Occipital lobe (tissue), 1 donor: ENCODE measurements at regions not wholly inside any gene's neighbourhood (a gene's known extent, or its start where the extent isn't known, plus 50 kb on each side); places are given as distances from the start of the nearest gene placed in this dataset.

ENCODE experiments used
- DNase-seq: peaks from one replicate; lab custom pipeline; 2025; lab: John Stamatoyannopoulos, UW

GRCh38 chr5:68534131-68534940, 318.8 kb downstream of the PIK3R1 start:
- peak; percentile 78 for DNase-seq

DNA sequence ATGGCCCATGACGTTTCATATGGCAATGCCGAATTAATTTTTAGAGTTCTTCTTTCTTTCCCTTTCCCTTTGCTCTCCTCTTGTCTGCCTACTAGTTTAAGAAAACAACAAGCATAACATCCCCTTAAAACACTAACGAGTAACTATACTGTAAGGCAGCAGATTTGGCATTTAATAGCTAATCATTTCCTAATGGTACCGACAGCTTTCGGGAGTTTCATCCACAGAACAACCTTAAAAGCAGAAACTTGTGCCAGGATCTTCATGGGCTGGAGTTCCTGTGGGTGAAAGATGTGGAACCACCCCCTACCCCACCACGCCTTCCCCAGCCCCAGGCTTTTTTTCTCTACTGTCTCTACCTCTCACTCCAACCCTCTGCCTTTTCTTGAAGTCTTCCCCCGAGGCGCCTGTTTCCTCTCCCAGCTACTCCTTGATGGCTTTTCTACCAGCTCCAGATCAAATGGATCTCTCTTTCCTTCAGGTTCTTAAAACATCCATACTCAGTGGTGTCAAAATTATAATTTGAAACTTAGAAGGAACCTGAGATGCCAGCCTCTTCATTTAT, 319.5 kb downstream of the PIK3R1 start:
- DNase-seq: no peak

GRCh38 chr5:68538814-68539420, 323.4 kb downstream of the PIK3R1 start:
- no peak for DNase-seq

- DNase-seq: no peak
Observed at GRCh38 chr5:68540798-68541590, 325.4 kb downstream of the PIK3R1 start.

DNA sequence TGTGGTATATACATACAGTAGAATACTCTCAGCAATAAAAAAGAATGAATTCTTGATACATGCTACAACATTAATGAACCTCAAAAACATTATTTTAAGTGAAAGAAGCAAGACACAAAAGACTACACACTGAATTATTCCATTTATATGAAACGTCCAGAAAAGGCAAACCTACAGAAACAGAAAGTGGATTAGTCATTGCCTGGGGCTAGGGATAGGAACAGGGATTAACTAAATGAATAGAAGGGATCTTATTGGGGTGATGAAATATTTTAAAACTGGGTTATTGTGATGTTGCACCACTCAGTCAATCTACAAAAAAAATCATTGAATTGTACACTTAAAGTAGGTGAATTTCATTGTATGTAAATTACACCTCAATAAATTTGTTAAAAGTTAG, 326.7 kb downstream of the PIK3R1 start:
- DNase-seq: no peak

GRCh38 chr5:68543212-68543611, 327.7 kb downstream of the PIK3R1 start:
- no peak for DNase-seq

DNA sequence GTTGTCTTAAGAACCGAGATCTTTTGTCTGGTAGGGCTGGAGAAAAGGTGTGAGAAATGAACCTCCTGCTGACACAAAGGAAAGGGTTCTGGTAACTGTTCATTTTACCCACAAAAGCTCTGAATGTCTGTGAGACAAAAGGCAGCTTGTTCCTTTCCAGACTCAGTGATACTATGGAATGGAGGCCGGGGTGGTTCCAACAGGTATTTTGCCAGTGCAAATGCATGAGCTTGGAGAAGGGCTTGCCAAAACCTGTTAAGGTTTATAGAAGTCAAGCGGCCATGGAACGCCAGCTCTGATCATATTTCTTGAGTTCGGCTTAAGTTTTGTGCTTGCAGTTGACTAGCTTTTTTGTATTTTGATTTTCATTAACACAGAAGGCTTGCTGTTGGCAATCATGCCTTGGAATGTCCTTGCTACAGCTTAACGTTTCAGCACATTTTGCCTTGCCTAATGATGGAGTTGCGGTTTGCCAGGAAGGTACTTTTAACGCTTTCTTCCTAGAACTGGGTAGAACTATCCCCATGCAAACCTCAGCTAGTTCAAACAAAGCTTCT, 328.6 kb downstream of the PIK3R1 start:
- no peak for DNase-seq

- no peak for DNase-seq
Observed at GRCh38 chr5:68544648-68545552, 329.3 kb downstream of the PIK3R1 start.

DNA sequence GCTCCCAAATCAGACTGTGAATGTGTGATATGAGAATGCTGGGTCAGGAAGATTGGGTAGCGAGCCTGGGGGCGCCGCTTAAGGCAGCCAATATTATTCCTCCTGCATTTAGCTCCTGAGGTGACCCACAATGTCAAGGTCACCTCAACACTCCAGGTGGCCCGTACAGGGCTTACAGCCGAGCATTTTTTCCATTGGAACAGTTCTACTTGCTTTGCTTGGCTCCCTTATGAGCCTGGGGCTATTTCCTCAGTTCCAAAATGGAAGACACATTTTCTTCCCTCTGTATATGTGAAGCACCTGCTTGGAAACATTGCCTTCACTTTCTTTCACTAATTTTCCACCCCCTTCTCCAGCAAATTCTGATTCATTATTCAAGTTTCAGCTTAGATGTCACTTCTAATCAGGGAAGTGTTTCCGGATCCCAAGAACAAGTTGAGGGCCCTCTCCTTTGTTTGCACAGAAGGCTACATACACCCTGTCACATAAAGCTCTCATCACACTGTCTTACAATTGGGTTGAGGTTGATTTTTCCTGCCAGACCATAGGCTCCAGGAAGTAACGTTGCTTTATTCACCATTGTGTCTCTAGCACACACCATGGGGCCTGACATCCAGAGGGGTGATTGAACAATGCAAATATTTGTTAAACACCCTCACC, 330.2 kb downstream of the PIK3R1 start:
- DNase-seq: no peak

- no peak for DNase-seq
Observed at GRCh38 chr5:68547056-68547455, 331.5 kb downstream of the PIK3R1 start.

DNA sequence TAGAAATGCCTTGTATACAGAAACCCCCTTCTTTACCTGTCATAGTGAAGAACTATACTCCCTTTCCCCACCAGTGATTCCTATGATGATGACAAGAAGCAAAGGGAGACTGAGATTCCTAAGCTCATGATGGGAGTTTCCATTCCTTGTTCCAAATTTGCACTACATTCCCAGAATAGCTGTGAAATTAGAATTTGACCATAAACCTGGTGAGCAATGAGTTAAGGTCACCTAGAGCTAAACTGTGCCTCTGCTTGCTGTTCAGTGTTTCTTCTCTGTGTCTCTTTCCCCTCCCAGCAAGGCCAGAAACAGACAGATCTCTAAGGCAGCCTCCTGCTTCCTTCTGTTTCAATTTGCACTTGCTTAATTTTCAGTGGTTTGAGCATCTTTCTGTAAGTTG, 332.1 kb downstream of the PIK3R1 start:
- DNase-seq: no peak

DNA sequence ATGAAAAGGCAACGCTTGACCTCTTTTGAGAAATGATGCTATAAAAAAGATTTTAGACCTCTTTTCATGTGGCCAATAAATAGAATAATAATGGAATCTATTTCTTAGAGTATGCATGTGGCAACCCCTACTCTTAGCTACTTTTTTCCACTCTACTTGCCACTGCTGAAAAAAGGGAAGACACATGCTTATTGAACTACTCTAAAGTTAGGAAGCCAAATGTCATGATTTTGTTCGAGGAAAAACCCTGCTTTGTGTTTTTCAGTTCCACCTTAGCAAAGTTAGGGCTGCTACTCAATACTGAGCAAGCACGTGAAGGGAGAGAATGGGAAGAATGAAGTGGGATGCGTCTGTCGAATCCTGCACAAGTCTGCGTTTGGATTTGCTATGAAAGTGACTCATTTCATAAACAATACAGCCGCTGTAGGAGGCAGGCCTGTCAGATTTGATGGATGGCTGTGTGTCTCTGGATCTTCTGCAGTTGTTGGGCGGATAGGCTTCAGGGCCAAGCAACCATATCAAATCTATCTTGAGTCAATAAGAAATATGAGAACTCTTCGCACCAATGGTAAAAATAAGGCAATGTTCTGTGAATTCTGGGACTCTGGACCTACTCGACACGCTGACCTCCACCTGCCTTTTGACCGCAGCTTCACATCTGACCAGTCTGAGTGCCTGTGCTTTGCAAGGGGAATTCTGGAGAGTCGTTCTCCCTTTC, 333.6 kb downstream of the PIK3R1 start:
- no peak for DNase-seq

- DNase-seq: no peak
Observed at GRCh38 chr5:68550015-68550414, 334.5 kb downstream of the PIK3R1 start.

GRCh38 chr5:68551436-68551835, 335.9 kb downstream of the PIK3R1 start:
- no peak for DNase-seq

- DNase-seq: no peak
Observed at GRCh38 chr5:68554571-68555279, 339.2 kb downstream of the PIK3R1 start.

DNA sequence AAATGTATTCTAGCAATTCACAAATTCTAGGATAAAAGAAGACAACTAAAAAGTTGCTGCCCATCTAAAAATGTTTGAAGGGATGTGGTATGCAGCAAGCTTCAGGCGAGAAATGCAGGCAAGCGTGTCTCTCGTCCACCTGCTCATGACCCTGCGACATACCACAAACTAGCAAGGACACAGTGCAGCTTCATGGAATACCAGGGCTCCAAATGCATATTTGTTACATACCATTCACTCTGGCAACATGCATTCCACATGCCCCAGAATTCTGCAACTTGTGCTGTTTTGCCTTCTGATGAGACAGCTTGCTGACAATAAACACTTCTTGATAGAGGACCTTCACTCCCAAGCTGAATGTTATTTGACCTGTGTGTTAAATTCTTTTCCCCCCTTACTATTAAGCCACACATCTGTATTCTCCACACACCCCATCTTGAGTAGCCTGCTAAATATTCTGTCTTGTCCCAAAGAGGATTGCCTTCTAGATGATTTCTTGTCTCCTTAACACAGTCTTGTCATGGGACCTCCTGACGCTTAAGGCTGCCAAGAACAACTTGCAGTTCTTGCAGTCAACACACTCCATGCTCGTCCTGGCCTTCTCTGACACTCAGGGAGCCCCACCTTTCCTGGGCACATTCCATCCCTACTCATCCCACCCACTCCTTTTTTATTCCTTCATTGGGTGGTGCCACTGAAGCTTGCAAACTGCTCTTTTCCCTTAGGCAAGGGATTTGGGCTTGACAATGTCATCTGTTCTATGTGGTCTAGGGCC, 340.5 kb downstream of the PIK3R1 start:
- DNase-seq: no peak

DNA sequence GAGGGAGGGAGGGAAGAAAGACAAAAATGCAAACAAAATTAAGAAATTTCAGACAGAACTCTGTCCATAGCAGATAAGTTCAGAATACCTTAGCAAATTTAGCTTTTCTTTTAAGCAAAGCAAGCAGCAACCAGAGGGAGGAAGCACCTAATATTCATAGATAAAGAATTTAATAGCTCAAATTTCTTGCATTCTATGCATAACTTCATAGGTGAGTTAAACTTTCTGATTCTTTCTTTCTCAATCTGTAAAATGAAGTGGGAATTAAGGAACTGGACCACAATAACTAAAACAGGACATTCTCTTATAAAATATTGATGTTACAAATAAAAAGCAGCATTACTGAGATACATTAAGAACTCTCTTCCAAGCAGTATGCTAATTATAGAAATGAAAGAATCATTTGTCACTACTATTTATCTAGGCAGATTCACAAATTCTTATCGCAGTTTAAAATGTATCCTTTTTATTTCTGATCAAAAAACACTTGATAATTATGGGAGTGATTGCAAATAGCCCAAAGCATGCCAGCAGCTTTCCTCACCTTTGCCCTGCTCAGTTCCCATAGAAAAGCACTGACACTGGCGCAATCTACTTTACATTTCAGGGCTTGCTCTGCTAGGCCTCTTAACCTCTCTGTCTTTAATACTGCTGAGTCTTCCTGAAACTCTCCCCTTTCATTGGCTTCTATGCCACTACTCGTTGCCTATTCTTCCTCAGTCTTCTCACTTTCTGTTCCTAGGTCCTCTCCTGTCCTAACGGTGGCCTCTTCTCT, 341.8 kb downstream of the PIK3R1 start:
- DNase-seq: no peak
